ENCODE measurements at regions not wholly inside any gene's neighbourhood (a gene's known extent, or its start where the extent isn't known, plus 50 kb on each side); places are given as distances from the start of the nearest gene placed in this dataset.

GRCh38 chr16:6300523-6300922 is 1032.1 kb upstream of the RBFOX1 start:
- Histone ChIP-seq H3K27me3 (ENCODE audit: control insufficient read depth, insufficient read depth, low read length) (no peaks in the 10 kb centered on the region), H3K4me2 (ENCODE audit: extremely low read depth, insufficient read depth, low read length) (no peak overlapping the region), H3K9me3 (ENCODE audit: control insufficient read depth, insufficient read depth, low read depth, low read length) (no peaks in the 10 kb centered on the region), H3K4me3 (replicated peaks in 1 of 4; ENCODE audit: control extremely low read depth in 1 of 4, insufficient read depth in 1 of 4, low read depth in 3 of 4, low read length in 4 of 4) (no peak overlapping the region), H3K36me3 (ENCODE audit: control insufficient read depth, insufficient read depth, low read length) (no peaks in the 10 kb centered on the region), H3K9ac (ENCODE audit: insufficient read depth, low read length) (no peak overlapping the region), H4K20me1 (ENCODE audit: control insufficient read depth, extremely low read depth, insufficient read depth, low read length) (no peaks in the 10 kb centered on the region), H3K27ac (ENCODE audit: insufficient read depth, low read length) (no peak overlapping the region), H3K4me1 (ENCODE audit: control insufficient read depth, extremely low read depth, insufficient read depth, low read length) (no peaks in the 10 kb centered on the region), H3K79me2 (ENCODE audit: control insufficient read depth, insufficient read depth, low read length) (no peaks in the 10 kb centered on the region), H2AFZ (ENCODE audit: low read length) (no peak overlapping the region)
- DNase-seq (ENCODE audit: low read depth in 2 of 2): no peak
- no peak for TF ChIP-seq EZH2 (IDR thresholded peaks at IDR 0.05; ENCODE audit: low read length, missing control alignments)
- TF ChIP-seq CTCF (conservative IDR thresholded peaks at IDR 0.05 in 1 of 2, IDR thresholded peaks at IDR 0.05 in 1 of 2; ENCODE audit: low read depth in 1 of 2, low read length in 2 of 2): no peak

- H3K9me3 ChIP-seq (ENCODE audit: control insufficient read depth, insufficient read depth, low read depth, low read length): no peaks in the 10 kb centered on the region
- H3K9ac ChIP-seq (ENCODE audit: insufficient read depth, low read length): no peak overlapping the region
- no peak for DNase-seq (ENCODE audit: low read depth in 2 of 2)
These were observed 1034.8 kb upstream of the RBFOX1 start for GRCh38 chr16:6297666-6298410.

GRCh38 chr16:6286176-6286575 is 1046.5 kb upstream of the RBFOX1 start:
- H3K9me3 ChIP-seq (ENCODE audit: control insufficient read depth, insufficient read depth, low read depth, low read length): no peaks in the 10 kb centered on the region
- H3K4me2 ChIP-seq (ENCODE audit: extremely low read depth, insufficient read depth, low read length): no peak overlapping the region
- no peak overlapping the region for H3K4me3 ChIP-seq (replicated peaks in 1 of 4; ENCODE audit: control extremely low read depth in 1 of 4, insufficient read depth in 1 of 4, low read depth in 3 of 4, low read length in 4 of 4)
- H4K20me1 ChIP-seq (ENCODE audit: control insufficient read depth, extremely low read depth, insufficient read depth, low read length): no peaks in the 10 kb centered on the region
- no peak overlapping the region for H2AFZ ChIP-seq (ENCODE audit: low read length)
- H3K27ac ChIP-seq (ENCODE audit: insufficient read depth, low read length): no peak overlapping the region
- no peaks in the 10 kb centered on the region for H3K79me2 ChIP-seq (ENCODE audit: control insufficient read depth, insufficient read depth, low read length)
- H3K4me1 ChIP-seq (ENCODE audit: control insufficient read depth, extremely low read depth, insufficient read depth, low read length): no peaks in the 10 kb centered on the region
- no peaks in the 10 kb centered on the region for H3K27me3 ChIP-seq (ENCODE audit: control insufficient read depth, insufficient read depth, low read length)
- TF ChIP-seq EZH2 (IDR thresholded peaks at IDR 0.05; ENCODE audit: low read length, missing control alignments) (no peak), CTCF (conservative IDR thresholded peaks at IDR 0.05 in 1 of 2, IDR thresholded peaks at IDR 0.05 in 1 of 2; ENCODE audit: low read depth in 1 of 2, low read length in 2 of 2) (no peak)
- H3K36me3 ChIP-seq (ENCODE audit: control insufficient read depth, insufficient read depth, low read length): no peaks in the 10 kb centered on the region
- DNase-seq (ENCODE audit: low read depth in 2 of 2): no peak
- H3K9ac ChIP-seq (ENCODE audit: insufficient read depth, low read length): no peak overlapping the region

More at GRCh38 chr16:6297666-6298410, 1034.8 kb upstream of the RBFOX1 start:
- H2AFZ ChIP-seq (ENCODE audit: low read length): no peak overlapping the region
- no peak overlapping the region for H3K4me3 ChIP-seq (replicated peaks in 1 of 4; ENCODE audit: control extremely low read depth in 1 of 4, insufficient read depth in 1 of 4, low read depth in 3 of 4, low read length in 4 of 4)
- no peaks in the 10 kb centered on the region for H3K27me3 ChIP-seq (ENCODE audit: control insufficient read depth, insufficient read depth, low read length)
- H3K79me2 ChIP-seq (ENCODE audit: control insufficient read depth, insufficient read depth, low read length): no peaks in the 10 kb centered on the region
- TF ChIP-seq CTCF (conservative IDR thresholded peaks at IDR 0.05 in 1 of 2, IDR thresholded peaks at IDR 0.05 in 1 of 2; ENCODE audit: low read depth in 1 of 2, low read length in 2 of 2) (no peak), EZH2 (IDR thresholded peaks at IDR 0.05; ENCODE audit: low read length, missing control alignments) (no peak)
- H4K20me1 ChIP-seq (ENCODE audit: control insufficient read depth, extremely low read depth, insufficient read depth, low read length): no peaks in the 10 kb centered on the region
- no peaks in the 10 kb centered on the region for H3K36me3 ChIP-seq (ENCODE audit: control insufficient read depth, insufficient read depth, low read length)
- H3K4me2 ChIP-seq (ENCODE audit: extremely low read depth, insufficient read depth, low read length): no peak overlapping the region
- H3K27ac ChIP-seq (ENCODE audit: insufficient read depth, low read length): no peak overlapping the region
- no peaks in the 10 kb centered on the region for H3K4me1 ChIP-seq (ENCODE audit: control insufficient read depth, extremely low read depth, insufficient read depth, low read length)

All from fibroblast of lung (primary cell).